ENCODE measurements at regions not wholly inside any gene's neighbourhood (a gene's known extent, or its start where the extent isn't known, plus 50 kb on each side); places are given as distances from the start of the nearest gene placed in this dataset.
A peak's percentile ranks its signal among the peaks of the same experiment; 100 is the strongest.
"Not testable (repeated sequence)": the region's sequence is repeated elsewhere in the genome, so short reads cannot be mapped to it uniquely, and the experiment has no call there.

- FAIRE-seq (no peak), DNase-seq (ENCODE audit: insufficient read length, low spot score) (no peak)
These were observed 108.6 kb upstream of the EGFLAM start for GRCh38 chr5:38149815-38150195.

GRCh38 chr5:38148021-38148625 is 110.2 kb upstream of the EGFLAM start:
- FAIRE-seq (peak; percentile 38), DNase-seq (ENCODE audit: insufficient read length, low spot score) (no peak)

- DNase-seq (ENCODE audit: insufficient read length, low spot score) = no peak
- FAIRE-seq = no peak
These were observed 115.0 kb upstream of the EGFLAM start for GRCh38 chr5:38143384-38143783.

GRCh38 chr5:38141665-38142064 is 116.7 kb upstream of the EGFLAM start:
- FAIRE-seq = no peak
- DNase-seq (ENCODE audit: insufficient read length, low spot score) = no peak

GRCh38 chr5:38138574-38138973 is 119.8 kb upstream of the EGFLAM start:
- DNase-seq (ENCODE audit: insufficient read length, low spot score) (no peak), FAIRE-seq (no peak)

- FAIRE-seq (no peak), DNase-seq (ENCODE audit: insufficient read length, low spot score) (no peak)
These were observed 122.8 kb upstream of the EGFLAM start for GRCh38 chr5:38135486-38136039.

GRCh38 chr5:38134810-38135209 is 123.5 kb upstream of the EGFLAM start:
- DNase-seq (ENCODE audit: insufficient read length, low spot score) (no peak), FAIRE-seq (no peak)

GRCh38 chr5:38134294-38134693 is 124.1 kb upstream of the EGFLAM start:
- DNase-seq (ENCODE audit: insufficient read length, low spot score); FAIRE-seq: not testable (repeated sequence)

GRCh38 chr5:38131686-38132085 is 126.7 kb upstream of the EGFLAM start:
- FAIRE-seq = no peak
- no peak for DNase-seq (ENCODE audit: insufficient read length, low spot score)

- FAIRE-seq = no peak
- no peak for DNase-seq (ENCODE audit: insufficient read length, low spot score)
These were observed 134.0 kb upstream of the EGFLAM start for GRCh38 chr5:38124321-38124720.

- DNase-seq (ENCODE audit: insufficient read length, low spot score) (no peak), FAIRE-seq (no peak)
These were observed 136.9 kb upstream of the EGFLAM start for GRCh38 chr5:38121420-38121819.

- peak; percentile 59 for FAIRE-seq
- DNase-seq (ENCODE audit: insufficient read length, low spot score) = no peak
These were observed 138.5 kb upstream of the EGFLAM start for GRCh38 chr5:38119836-38120235.

GRCh38 chr5:38117784-38118479 is 140.4 kb upstream of the EGFLAM start:
- FAIRE-seq (peak; percentile 36), DNase-seq (ENCODE audit: insufficient read length, low spot score) (no peak)

GRCh38 chr5:38115318-38115827 is 143.0 kb upstream of the EGFLAM start:
- DNase-seq (ENCODE audit: insufficient read length, low spot score) (no peak), FAIRE-seq (no peak)

- DNase-seq (ENCODE audit: insufficient read length, low spot score) (no peak), FAIRE-seq (no peak)
These were observed 144.5 kb upstream of the EGFLAM start for GRCh38 chr5:38113880-38114279.

GRCh38 chr5:38113456-38113855 is 144.9 kb upstream of the EGFLAM start:
- no peak for DNase-seq (ENCODE audit: insufficient read length, low spot score)
- no peak for FAIRE-seq

GRCh38 chr5:38112938-38113337 is 145.4 kb upstream of the EGFLAM start:
- no peak for FAIRE-seq
- DNase-seq (ENCODE audit: insufficient read length, low spot score) = no peak

- DNase-seq (ENCODE audit: insufficient read length, low spot score) = no peak
- peak; percentile 98 for FAIRE-seq
These were observed 148.2 kb upstream of the EGFLAM start for GRCh38 chr5:38110130-38110529.

- FAIRE-seq (peak; percentile 92), DNase-seq (ENCODE audit: insufficient read length, low spot score) (no peak)
These were observed 151.3 kb upstream of the EGFLAM start for GRCh38 chr5:38107096-38107495.

- no peak for DNase-seq (ENCODE audit: insufficient read length, low spot score)
- FAIRE-seq = no peak
These were observed 152.6 kb upstream of the EGFLAM start for GRCh38 chr5:38105801-38106200.

GRCh38 chr5:38105231-38105570 is 153.2 kb upstream of the EGFLAM start:
- FAIRE-seq (no peak), DNase-seq (ENCODE audit: insufficient read length, low spot score) (no peak)

All from HTR-8/SVneo (cell line).